Stomach (tissue), 8 donors: ENCODE measurements at regions not wholly inside any gene's neighbourhood (a gene's known extent, or its start where the extent isn't known, plus 50 kb on each side); places are given as distances from the start of the nearest gene placed in this dataset.

Experiments
- DNase-seq, 2 donors: peaks; one replicate each; pipeline versions ENCODE4 v3.0.0 to v3.0.0-alpha.2; 2013 to 2019
- H3K27ac ChIP-seq, 5 donors: fragments of 200-600 bp in 4 of 5; sonication (generic) in 4 of 5; one replicate each; pipeline ENCODE4 v1.5.1; 2013 to 2019; ENCODE audit warnings: mild to moderate bottlenecking in 1 of 5, moderate library complexity in 1 of 5
- H3K27me3 ChIP-seq, 3 donors: fragments of 200-600 bp; sonication (generic); one replicate each; pipeline ENCODE4 v1.5.1; 2017 to 2019; ENCODE audit warnings: mixed run types in 1 of 3
- H3K36me3 ChIP-seq, 4 donors: fragments of 200-600 bp; sonication (generic); 1 replicate in 3 of 4; 2 replicates in 1 of 4; pipeline ENCODE4 v1.5.1; 2016 to 2019
- H3K4me1 ChIP-seq, 4 donors: fragments of 200-600 bp; sonication (generic); one replicate each; pipeline ENCODE4 v1.5.1; 2016 to 2019
- H3K4me3 ChIP-seq, 4 donors: fragments of 200-600 bp; sonication (generic) in 3 of 4; one replicate each; pipeline ENCODE4 v1.5.1; 2016 to 2019; ENCODE audit warnings: mild to moderate bottlenecking in 1 of 4
- H3K9me3 ChIP-seq, 4 donors: fragments of 200-600 bp; sonication (generic); one replicate each; pipeline ENCODE4 v1.5.1; 2016 to 2019
- CTCF ChIP-seq, 7 experiments: fragments of 450-650 bp in 4 of 7; fragments of 200-600 bp in 3 of 7; sonication (generic) in 3 of 7; IDR thresholded peaks; one replicate each; pipeline ENCODE4 v1.5.1; 2016 to 2019; ENCODE audit warnings: antibody characterized with exemption in 7 of 7, control low read depth in 2 of 7, mild to moderate bottlenecking in 1 of 7
- EP300 ChIP-seq: sonication (generic); formaldehyde crosslinking; IDR thresholded peaks from one replicate; pipeline ENCODE4 v1.6.1; 2017; ENCODE audit warnings: antibody characterized with exemption
- POLR2A ChIP-seq, 4 donors: fragments of 450-650 bp; IDR thresholded peaks; one replicate each; pipeline ENCODE4 v1.6.1; 2016; ENCODE audit warnings: antibody characterized with exemption in 4 of 4, control low read depth in 2 of 4, mild to moderate bottlenecking in 1 of 4, moderate library complexity in 1 of 4
- POLR2AphosphoS5 ChIP-seq, 3 donors: sonication (generic); formaldehyde crosslinking; IDR thresholded peaks; one replicate each; pipeline ENCODE4 v1.6.1; 2016; ENCODE audit warnings: antibody characterized with exemption in 3 of 3
- WGBS, 5 donors: extraction: QIAGEN DNeasy Blood & Tissue Kit in 3 of 5; methylation state at CpG; one replicate each; pipeline versions ENCODE4 v1.1.5 to v1.1.7; 2013 to 2018; 5-methylcytosine and 5-hydroxymethylcytosine counted together
- intact Hi-C: fragments of 100-400 bp; cut with DNase I; formaldehyde crosslinking; loops from one replicate; pipeline ENCODE4 v1.15.1; 2023; ENCODE audit warnings: low total_unique reads
- donor health status: healthy with polysubstance abuse.
- donor health status: Bipolar disorder and iron deficiency.
- donor health status: healthy.

- WGBS, 5 donors: 12 to 35% (median 24%) methylated on average over 4 of the region's 4 CpGs
- peak overlapping the region in 2 of 5 donors; percentile 39 to 50 for H3K27ac ChIP-seq
- no peaks in the 10 kb centered on the region for H3K9me3 ChIP-seq
- intact Hi-C loops: no loop called here
- H3K27me3 ChIP-seq: no peaks in the 10 kb centered on the region
- DNase-seq: peak in 1 of 2 donors; percentile 72
- no peaks in the 10 kb centered on the region for H3K36me3 ChIP-seq
- H3K4me1 ChIP-seq: peaks cover 0 to 21% (median 0%) of the 10 kb centered on the region in 4 donors
- TF ChIP-seq POLR2A (IDR thresholded peaks at IDR 0.05) (no peak), POLR2AphosphoS5 (IDR thresholded peaks at IDR 0.05) (peak in 1 of 3 donors; percentile 31)
- H3K4me3 ChIP-seq: no peak overlapping the region
These were observed 843.4 kb upstream of the DPPA4 start for GRCh38 chr3:110180733-110181132.

- peaks cover 0 to 21% (median 0%) of the 10 kb centered on the region in 4 donors for H3K4me1 ChIP-seq
- DNase-seq: peak in 1 of 2 donors; percentile 3
- no peaks in the 10 kb centered on the region for H3K36me3 ChIP-seq
- H3K27me3 ChIP-seq: no peaks in the 10 kb centered on the region
- 48 to 81% (median 81%) methylated on average over 3 of the region's 3 CpGs for WGBS, 5 donors
- H3K4me3 ChIP-seq: no peak overlapping the region
- TF ChIP-seq CTCF (IDR thresholded peaks at IDR 0.05) (no peak), EP300 (no peak), POLR2AphosphoS5 (IDR thresholded peaks at IDR 0.05) (no peak), POLR2A (IDR thresholded peaks at IDR 0.05) (no peak)
- H3K27ac ChIP-seq: peak overlapping the region in 2 of 5 donors; percentile 39 to 50
- intact Hi-C loops: no loop called here
- no peaks in the 10 kb centered on the region for H3K9me3 ChIP-seq
These were observed 843.9 kb upstream of the DPPA4 start for GRCh38 chr3:110181226-110181625.

- WGBS, 5 donors: 14 to 27% (median 22%) methylated on average over 1 of the region's 1 CpG
- Histone ChIP-seq H3K4me3 (no peak overlapping the region), H3K36me3 (no peaks in the 10 kb centered on the region), H3K27me3 (no peaks in the 10 kb centered on the region), H3K27ac (no peak overlapping the region), H3K9me3 (no peaks in the 10 kb centered on the region), H3K4me1 (peaks cover 0 to 16% (median 0%) of the 10 kb centered on the region in 4 donors)
- intact Hi-C loops: no loop called here
- TF ChIP-seq POLR2AphosphoS5 (IDR thresholded peaks at IDR 0.05): no peak
- DNase-seq: no peak
These were observed 847.2 kb upstream of the DPPA4 start for GRCh38 chr3:110184536-110184935.

GRCh38 chr3:110193074-110193473, 855.7 kb upstream of the DPPA4 start:
- Histone ChIP-seq H3K27me3 (no peaks in the 10 kb centered on the region), H3K4me1 (no peaks in the 10 kb centered on the region), H3K27ac (no peak overlapping the region), H3K4me3 (no peak overlapping the region), H3K9me3 (no peaks in the 10 kb centered on the region), H3K36me3 (no peaks in the 10 kb centered on the region)
- no peak for TF ChIP-seq POLR2AphosphoS5 (IDR thresholded peaks at IDR 0.05)
- no peak for TF ChIP-seq CTCF (IDR thresholded peaks at IDR 0.05)
- TF ChIP-seq POLR2A (IDR thresholded peaks at IDR 0.05): no peak
- TF ChIP-seq EP300: no peak
- no peak for DNase-seq
- 55 to 73% (median 67%) methylated on average over 2 of the region's 2 CpGs for WGBS, 5 donors
- intact Hi-C loops: no loop called here

GRCh38 chr3:110198717-110199587, 861.6 kb upstream of the DPPA4 start:
- no peak overlapping the region for H3K4me3 ChIP-seq
- H3K36me3 ChIP-seq: no peaks in the 10 kb centered on the region
- peaks cover 0 to 31% (median 9%) of the 10 kb centered on the region in 4 donors for H3K9me3 ChIP-seq
- WGBS, 5 donors: 81 to 91% (median 86%) methylated on average over 10 to 12 of the region's 12 CpGs
- TF ChIP-seq CTCF (IDR thresholded peaks at IDR 0.05): no peak
- TF ChIP-seq EP300: no peak
- H3K27ac ChIP-seq: no peak overlapping the region
- no peak for DNase-seq
- intact Hi-C loops: no loop called here
- H3K4me1 ChIP-seq: no peaks in the 10 kb centered on the region
- H3K27me3 ChIP-seq: no peaks in the 10 kb centered on the region
